ENCODE measurements at regions not wholly inside any gene's neighbourhood (a gene's known extent, or its start where the extent isn't known, plus 50 kb on each side); places are given as distances from the start of the nearest gene placed in this dataset.

GRCh38 chr21:14903172-14903865 is 161.5 kb downstream of the NRIP1 start:
- no peak for TF ChIP-seq POLR2AphosphoS5 (IDR thresholded peaks at IDR 0.05; ENCODE audit: low read depth, low read length)
- no peak for TF ChIP-seq TAF1 (IDR thresholded peaks at IDR 0.05; ENCODE audit: borderline replicate concordance, insufficient read depth, low read length)

Measured in PFSK-1 (cell line).